Spleen (tissue), 7 donors: ENCODE measurements at regions not wholly inside any gene's neighbourhood (a gene's known extent, or its start where the extent isn't known, plus 50 kb on each side); places are given as distances from the start of the nearest gene placed in this dataset.

Experiments used
- POLR2A ChIP-seq, 3 donors: fragments of 450-650 bp; IDR thresholded peaks; one replicate each; pipeline ENCODE4 v1.5.1; 2017; ENCODE audit warnings: antibody characterized with exemption in 3 of 3, mild to moderate bottlenecking in 1 of 3
- POLR2AphosphoS5 ChIP-seq, 3 donors: sonication (generic); formaldehyde crosslinking; IDR thresholded peaks; one replicate each; pipeline ENCODE4 v1.5.1; 2017; ENCODE audit warnings: antibody characterized with exemption in 3 of 3
- TF ChIP-seq, protein P1 (sequence below), 11 experiments: fragments of 200-600 bp in 7 of 11; fragments of 450-650 bp in 4 of 11; sonication (generic) in 4 of 11; IDR thresholded peaks in 8 of 11; conservative IDR thresholded peaks in 3 of 11; 1 replicate in 7 of 11; 2 replicates in 4 of 11; pipeline versions ENCODE4 v1.4.0 to v1.8.0; 2016 to 2021; ENCODE audit warnings: antibody characterized with exemption in 11 of 11, inconsistent platforms in 4 of 11, mild to moderate bottlenecking in 1 of 11
- donor health status: DM: no; HTN: no; CAD: no; lungs with moderate emphysema.
- donor health status: DM: no; HTN: no; CAD: no.
- donor health status: DM: no; HTN: no; CAD: no.

DNA sequence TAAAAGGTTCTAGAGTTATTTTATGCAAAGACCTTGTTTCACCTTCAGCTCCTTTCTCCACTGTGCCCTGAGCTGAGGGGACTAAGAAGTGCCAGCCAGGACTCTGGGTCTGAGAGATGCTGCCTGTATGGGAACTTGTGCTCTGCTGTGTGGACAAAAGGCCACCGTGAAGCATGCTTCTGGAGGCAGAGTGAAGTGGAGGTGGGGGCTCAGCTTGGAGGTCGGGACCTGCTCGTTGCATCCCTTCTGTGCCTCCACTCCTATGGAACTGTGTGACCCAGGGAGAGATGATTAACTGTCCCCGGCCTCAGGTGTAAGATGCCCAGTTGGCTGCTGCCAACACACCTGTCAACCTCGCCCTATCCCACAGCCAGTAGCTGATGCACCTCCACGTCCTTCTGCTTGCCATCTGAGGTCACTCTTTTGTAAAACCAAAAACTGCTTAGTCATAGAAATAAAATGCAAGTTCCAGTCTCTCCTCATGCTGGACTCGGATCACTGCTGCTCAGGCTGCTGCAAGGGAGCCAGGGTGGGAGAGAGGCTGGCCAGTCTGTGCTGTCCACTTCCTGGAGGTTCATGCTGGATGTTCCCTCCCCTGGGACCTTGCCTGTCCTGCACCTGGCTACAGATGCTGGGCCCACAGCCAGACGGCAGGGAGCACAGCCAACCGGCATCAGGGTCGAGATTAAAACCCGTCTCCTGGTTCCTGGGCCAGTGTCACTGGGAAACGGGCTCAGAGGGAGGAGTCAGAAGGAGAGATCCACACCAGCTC, 113.2 kb downstream of the ACKR3 start:
- TF ChIP-seq POLR2AphosphoS5 (IDR thresholded peaks at IDR 0.05) (no peak), POLR2A (IDR thresholded peaks at IDR 0.05) (no peak)
- TF ChIP-seq, protein P1, sequence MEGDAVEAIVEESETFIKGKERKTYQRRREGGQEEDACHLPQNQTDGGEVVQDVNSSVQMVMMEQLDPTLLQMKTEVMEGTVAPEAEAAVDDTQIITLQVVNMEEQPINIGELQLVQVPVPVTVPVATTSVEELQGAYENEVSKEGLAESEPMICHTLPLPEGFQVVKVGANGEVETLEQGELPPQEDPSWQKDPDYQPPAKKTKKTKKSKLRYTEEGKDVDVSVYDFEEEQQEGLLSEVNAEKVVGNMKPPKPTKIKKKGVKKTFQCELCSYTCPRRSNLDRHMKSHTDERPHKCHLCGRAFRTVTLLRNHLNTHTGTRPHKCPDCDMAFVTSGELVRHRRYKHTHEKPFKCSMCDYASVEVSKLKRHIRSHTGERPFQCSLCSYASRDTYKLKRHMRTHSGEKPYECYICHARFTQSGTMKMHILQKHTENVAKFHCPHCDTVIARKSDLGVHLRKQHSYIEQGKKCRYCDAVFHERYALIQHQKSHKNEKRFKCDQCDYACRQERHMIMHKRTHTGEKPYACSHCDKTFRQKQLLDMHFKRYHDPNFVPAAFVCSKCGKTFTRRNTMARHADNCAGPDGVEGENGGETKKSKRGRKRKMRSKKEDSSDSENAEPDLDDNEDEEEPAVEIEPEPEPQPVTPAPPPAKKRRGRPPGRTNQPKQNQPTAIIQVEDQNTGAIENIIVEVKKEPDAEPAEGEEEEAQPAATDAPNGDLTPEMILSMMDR (IDR thresholded peaks at IDR 0.05 in 8 of 11, conservative IDR thresholded peaks at IDR 0.05 in 3 of 11), result no peak
